ENCODE measurements at regions not wholly inside any gene's neighbourhood (a gene's known extent, or its start where the extent isn't known, plus 50 kb on each side); places are given as distances from the start of the nearest gene placed in this dataset.

DNA sequence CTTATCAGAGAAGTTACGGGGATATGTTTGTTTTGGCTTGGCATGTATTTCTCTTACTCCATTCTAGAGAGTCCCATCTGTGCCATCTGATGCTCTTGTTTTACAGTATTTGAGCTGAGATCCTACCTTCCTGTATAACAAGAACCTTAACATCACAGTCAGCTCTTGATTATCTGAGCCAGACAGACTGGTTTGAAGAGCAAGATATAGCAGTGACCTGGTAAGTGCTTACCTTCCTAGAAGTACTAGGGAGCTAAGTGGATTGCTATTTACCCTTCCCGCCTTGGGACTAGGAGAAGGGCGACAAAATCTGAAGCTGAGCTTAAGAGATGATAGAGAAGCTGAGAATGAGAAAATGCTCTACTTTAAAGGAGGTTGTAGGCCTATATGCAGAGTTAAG is 235.3 kb downstream of the CSNK2A3 start:
- no peaks in the 10 kb centered on the region for H4K20me1 ChIP-seq (ENCODE audit: insufficient read depth, low read length)
- DNase-seq (ENCODE audit: low spot score), result no peak
- TF ChIP-seq, protein P1, sequence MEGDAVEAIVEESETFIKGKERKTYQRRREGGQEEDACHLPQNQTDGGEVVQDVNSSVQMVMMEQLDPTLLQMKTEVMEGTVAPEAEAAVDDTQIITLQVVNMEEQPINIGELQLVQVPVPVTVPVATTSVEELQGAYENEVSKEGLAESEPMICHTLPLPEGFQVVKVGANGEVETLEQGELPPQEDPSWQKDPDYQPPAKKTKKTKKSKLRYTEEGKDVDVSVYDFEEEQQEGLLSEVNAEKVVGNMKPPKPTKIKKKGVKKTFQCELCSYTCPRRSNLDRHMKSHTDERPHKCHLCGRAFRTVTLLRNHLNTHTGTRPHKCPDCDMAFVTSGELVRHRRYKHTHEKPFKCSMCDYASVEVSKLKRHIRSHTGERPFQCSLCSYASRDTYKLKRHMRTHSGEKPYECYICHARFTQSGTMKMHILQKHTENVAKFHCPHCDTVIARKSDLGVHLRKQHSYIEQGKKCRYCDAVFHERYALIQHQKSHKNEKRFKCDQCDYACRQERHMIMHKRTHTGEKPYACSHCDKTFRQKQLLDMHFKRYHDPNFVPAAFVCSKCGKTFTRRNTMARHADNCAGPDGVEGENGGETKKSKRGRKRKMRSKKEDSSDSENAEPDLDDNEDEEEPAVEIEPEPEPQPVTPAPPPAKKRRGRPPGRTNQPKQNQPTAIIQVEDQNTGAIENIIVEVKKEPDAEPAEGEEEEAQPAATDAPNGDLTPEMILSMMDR (conservative IDR thresholded peaks at IDR 0.05; ENCODE audit: low read length), result no peak
- TF ChIP-seq EZH2phosphoT487 (IDR thresholded peaks at IDR 0.05; ENCODE audit: borderline replicate concordance, low read depth, low read length), result no peak
- no peaks in the 10 kb centered on the region for H3K79me2 ChIP-seq (ENCODE audit: insufficient read depth, low read depth, low read length)
- H3K4me2 ChIP-seq (ENCODE audit: low read length), result no peak overlapping the region
- POLR2A ChIA-PET, result no interaction called here
- BruUV-seq (replicated peaks), result no TSS peak
- no peaks in the 10 kb centered on the region for H3K9me3 ChIP-seq (ENCODE audit: low read length)
- H3K27ac ChIP-seq (ENCODE audit: low read depth, low read length, poor library complexity, severe bottlenecking), result no peak overlapping the region
- H3K4me1 ChIP-seq (ENCODE audit: insufficient read depth, low read length, poor library complexity, severe bottlenecking), result no peaks in the 10 kb centered on the region
- CTCF ChIA-PET (ENCODE audit: unreplicated experiment), result no interaction called here
- H3K9me2 ChIP-seq (ENCODE audit: insufficient read depth, low read length), result no peaks in the 10 kb centered on the region
- no peak overlapping the region for H3K4me3 ChIP-seq (ENCODE audit: low read depth, low read length, poor library complexity, severe bottlenecking)
- intact Hi-C loops (cut with micrococcal nuclease; ENCODE audit: unreplicated experiment), result no loop called here
- H2AFZ ChIP-seq (ENCODE audit: low read length), result no peak overlapping the region
- no peaks in the 10 kb centered on the region for H3K36me3 ChIP-seq (ENCODE audit: insufficient read depth, low read length)

- no peaks in the 10 kb centered on the region for H3K79me2 ChIP-seq (ENCODE audit: insufficient read depth, low read depth, low read length)
- H3K4me1 ChIP-seq (ENCODE audit: insufficient read depth, low read length, poor library complexity, severe bottlenecking), result no peaks in the 10 kb centered on the region
- no peak for DNase-seq (ENCODE audit: low spot score)
- H3K4me3 ChIP-seq (ENCODE audit: low read depth, low read length, poor library complexity, severe bottlenecking), result no peak overlapping the region
- H3K36me3 ChIP-seq (ENCODE audit: insufficient read depth, low read length), result no peaks in the 10 kb centered on the region
- H3K4me2 ChIP-seq (ENCODE audit: low read length), result no peak overlapping the region
- BruUV-seq (replicated peaks), result no TSS peak
- H3K27ac ChIP-seq (ENCODE audit: low read depth, low read length, poor library complexity, severe bottlenecking), result no peak overlapping the region
- no peaks in the 10 kb centered on the region for H3K9me2 ChIP-seq (ENCODE audit: insufficient read depth, low read length)
- CTCF ChIA-PET (ENCODE audit: unreplicated experiment), result no interaction called here
- intact Hi-C loops (cut with micrococcal nuclease; ENCODE audit: unreplicated experiment), result no loop called here
- no peaks in the 10 kb centered on the region for H3K9me3 ChIP-seq (ENCODE audit: low read length)
- H2AFZ ChIP-seq (ENCODE audit: low read length), result no peak overlapping the region
- POLR2A ChIA-PET, result interaction anchor here (0.9 kb wide), 1 partner anchor 10 kb away, joined by 3 read pairs; no protein-coding TSS in a partner anchor
- no peaks in the 10 kb centered on the region for H4K20me1 ChIP-seq (ENCODE audit: insufficient read depth, low read length)
- TF ChIP-seq EZH2phosphoT487 (IDR thresholded peaks at IDR 0.05; ENCODE audit: borderline replicate concordance, low read depth, low read length), result no peak
- TF ChIP-seq, protein P1 (conservative IDR thresholded peaks at IDR 0.05; ENCODE audit: low read length), result no peak
Observed at GRCh38 chr11:11115475-11115874, 237.6 kb downstream of the CSNK2A3 start.

DNA sequence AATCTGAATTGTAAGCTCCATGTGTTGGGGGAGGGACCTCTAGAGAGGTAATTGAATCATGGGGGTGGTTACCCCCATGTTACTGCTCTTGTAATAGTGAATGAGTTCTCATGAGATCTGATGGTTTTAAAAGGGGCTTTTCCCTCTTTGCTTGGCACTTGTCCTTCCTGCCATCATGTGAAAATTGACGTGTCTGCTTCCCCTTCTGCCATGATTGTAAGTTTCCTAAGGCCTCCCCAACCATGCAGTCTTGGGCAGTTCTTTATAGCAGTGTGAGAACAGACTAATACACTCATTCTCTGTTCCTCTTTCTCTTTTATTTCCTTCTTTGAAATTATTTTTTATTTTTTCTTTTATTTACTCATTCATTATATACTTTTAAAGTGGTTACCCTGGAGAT is 239.4 kb downstream of the CSNK2A3 start:
- CTCF ChIA-PET (ENCODE audit: unreplicated experiment), result no interaction called here
- no peak overlapping the region for H2AFZ ChIP-seq (ENCODE audit: low read length)

More for the DNA sequence above, 239.4 kb downstream of the CSNK2A3 start:
- no peaks in the 10 kb centered on the region for H3K4me1 ChIP-seq (ENCODE audit: insufficient read depth, low read length, poor library complexity, severe bottlenecking)
- intact Hi-C loops (cut with micrococcal nuclease; ENCODE audit: unreplicated experiment), result no loop called here
- no peaks in the 10 kb centered on the region for H3K9me3 ChIP-seq (ENCODE audit: low read length)
- BruUV-seq (replicated peaks), result no TSS peak
- H3K36me3 ChIP-seq (ENCODE audit: insufficient read depth, low read length), result no peaks in the 10 kb centered on the region
- no peaks in the 10 kb centered on the region for H4K20me1 ChIP-seq (ENCODE audit: insufficient read depth, low read length)
- H3K9me2 ChIP-seq (ENCODE audit: insufficient read depth, low read length), result no peaks in the 10 kb centered on the region
- no peaks in the 10 kb centered on the region for H3K79me2 ChIP-seq (ENCODE audit: insufficient read depth, low read depth, low read length)
- no peak for TF ChIP-seq EZH2phosphoT487 (IDR thresholded peaks at IDR 0.05; ENCODE audit: borderline replicate concordance, low read depth, low read length)
- TF ChIP-seq, protein P1 (conservative IDR thresholded peaks at IDR 0.05; ENCODE audit: low read length), result no peak
- no peak for DNase-seq (ENCODE audit: low spot score)
- H3K4me3 ChIP-seq (ENCODE audit: low read depth, low read length, poor library complexity, severe bottlenecking), result no peak overlapping the region
- POLR2A ChIA-PET, result no interaction called here
- H3K4me2 ChIP-seq (ENCODE audit: low read length), result no peak overlapping the region
- H3K27ac ChIP-seq (ENCODE audit: low read depth, low read length, poor library complexity, severe bottlenecking), result no peak overlapping the region

Data from OCI-LY7 (cell line).